GM13976 (cell line): ENCODE measurements at regions not wholly inside any gene's neighbourhood (a gene's known extent, or its start where the extent isn't known, plus 50 kb on each side); places are given as distances from the start of the nearest gene placed in this dataset.

Source experiments
- DNase-seq: peaks from one replicate; pipeline ENCODE4 v3.0.0; 2012; ENCODE audit warnings: low spot score
- CTCF ChIP-seq: IDR thresholded peaks from 2 replicates; pipeline ENCODE4 v1.5.1; 2012; ENCODE audit warnings: borderline replicate concordance, mild to moderate bottlenecking; ENCODE audit not compliant: insufficient read depth; ENCODE audit errors: extremely low read depth, missing control alignments, control extremely low read depth
- in situ Hi-C: fragments of 300-500 bp; cut with MboI; formaldehyde crosslinking; loops from one replicate; pipeline ENCODE4 v1.12.0; 2022; ENCODE audit warnings: low sequenced_read_pairs, mixed read lengths, inconsistent platforms; ENCODE audit not compliant: unreplicated experiment

- DNase-seq = no peak
- no peak for TF ChIP-seq CTCF
- in situ Hi-C loops = no loop called here
Measured at GRCh38 chr10:125549653-125550052, 133.3 kb downstream of the TEX36 start.

- in situ Hi-C loops = no loop called here
- no peak for TF ChIP-seq CTCF
- DNase-seq = no peak
Measured at GRCh38 chr10:125548878-125549277, 134.1 kb downstream of the TEX36 start.

- DNase-seq = no peak
- no peak for TF ChIP-seq CTCF
- in situ Hi-C loops = no loop called here
Measured at GRCh38 chr10:125548356-125548755, 134.6 kb downstream of the TEX36 start.

GRCh38 chr10:125547010-125547650 is 135.8 kb downstream of the TEX36 start:
- in situ Hi-C loops = no loop called here
- TF ChIP-seq CTCF = no peak
- no peak for DNase-seq

- in situ Hi-C loops = no loop called here
- DNase-seq = no peak
- no peak for TF ChIP-seq CTCF
Measured at GRCh38 chr10:125543796-125544195, 139.2 kb downstream of the TEX36 start.

GRCh38 chr10:125538947-125539731 is 143.8 kb downstream of the TEX36 start:
- no peak for TF ChIP-seq CTCF
- in situ Hi-C loops = no loop called here
- DNase-seq = no peak
